IMR-90 (cell line): ENCODE measurements at regions not wholly inside any gene's neighbourhood (a gene's known extent, or its start where the extent isn't known, plus 50 kb on each side); places are given as distances from the start of the nearest gene placed in this dataset.

Experiments used
- BHLHE40 ChIP-seq: fragments of 150-350 bp; IDR thresholded peaks from 2 replicates; pipeline ENCODE4 v1.6.1; 2016; ENCODE audit warnings: mild to moderate bottlenecking, low read depth, low read length
- CTCF ChIP-seq: conservative IDR thresholded peaks from 2 replicates; pipeline ENCODE4 v1.5.1; 2012; ENCODE audit warnings: mild to moderate bottlenecking, low read depth, low read length, improper control_type of control experiment
- FOS ChIP-seq: fragments of 150-350 bp; IDR thresholded peaks from 2 replicates; pipeline ENCODE4 v1.6.1; 2016; ENCODE audit warnings: low read depth, low read length
- MAFK ChIP-seq: IDR thresholded peaks from 2 replicates; pipeline ENCODE4 v1.6.1; 2012; ENCODE audit warnings: low read depth, low read length, improper control_type of control experiment
- POLR2A ChIP-seq: IDR thresholded peaks from 2 replicates; pipeline ENCODE4 v1.6.1; 2012; ENCODE audit warnings: mild to moderate bottlenecking, low read depth, low read length
- RAD21 ChIP-seq: IDR thresholded peaks from 2 replicates; pipeline ENCODE4 v1.6.1; 2012; ENCODE audit warnings: low read length, improper control_type of control experiment
- RCOR1 ChIP-seq: IDR thresholded peaks from 2 replicates; pipeline ENCODE4 v1.6.1; 2012; ENCODE audit warnings: mild to moderate bottlenecking, low read length, improper control_type of control experiment; ENCODE audit not compliant: insufficient replicate concordance
- RFX5 ChIP-seq: IDR thresholded peaks from 2 replicates; pipeline ENCODE4 v1.8.0; 2012; ENCODE audit warnings: low read depth, mild to moderate bottlenecking, low read length, moderate library complexity
- SMC3 ChIP-seq: fragments of 150-350 bp; IDR thresholded peaks from 2 replicates; pipeline ENCODE4 v1.6.1; 2016; ENCODE audit warnings: low read depth, mild to moderate bottlenecking, antibody characterized with exemption, low read length, moderate library complexity
- TF ChIP-seq, protein P1 (sequence below): fragments of 150-350 bp; IDR thresholded peaks from 2 replicates; pipeline ENCODE4 v1.6.1; 2017; ENCODE audit warnings: mild to moderate bottlenecking, antibody characterized with exemption, low read length, low read depth
- TF ChIP-seq, protein P2 (sequence below): fragments of 150-350 bp; IDR thresholded peaks from 2 replicates; pipeline ENCODE4 v1.6.1; 2016; ENCODE audit warnings: low read depth, mild to moderate bottlenecking, low read length, moderate library complexity, borderline replicate concordance

GRCh38 chr5:2166979-2167377, 284.3 kb upstream of the IRX4 start:
- TF ChIP-seq POLR2A = no peak
- TF ChIP-seq CTCF = no peak
- no peak for TF ChIP-seq RFX5
- no peak for TF ChIP-seq RCOR1
- TF ChIP-seq FOS = no peak
- no peak for TF ChIP-seq SMC3
- TF ChIP-seq, protein P1, sequence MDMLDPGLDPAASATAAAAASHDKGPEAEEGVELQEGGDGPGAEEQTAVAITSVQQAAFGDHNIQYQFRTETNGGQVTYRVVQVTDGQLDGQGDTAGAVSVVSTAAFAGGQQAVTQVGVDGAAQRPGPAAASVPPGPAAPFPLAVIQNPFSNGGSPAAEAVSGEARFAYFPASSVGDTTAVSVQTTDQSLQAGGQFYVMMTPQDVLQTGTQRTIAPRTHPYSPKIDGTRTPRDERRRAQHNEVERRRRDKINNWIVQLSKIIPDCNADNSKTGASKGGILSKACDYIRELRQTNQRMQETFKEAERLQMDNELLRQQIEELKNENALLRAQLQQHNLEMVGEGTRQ = no peak
- TF ChIP-seq, protein P2, sequence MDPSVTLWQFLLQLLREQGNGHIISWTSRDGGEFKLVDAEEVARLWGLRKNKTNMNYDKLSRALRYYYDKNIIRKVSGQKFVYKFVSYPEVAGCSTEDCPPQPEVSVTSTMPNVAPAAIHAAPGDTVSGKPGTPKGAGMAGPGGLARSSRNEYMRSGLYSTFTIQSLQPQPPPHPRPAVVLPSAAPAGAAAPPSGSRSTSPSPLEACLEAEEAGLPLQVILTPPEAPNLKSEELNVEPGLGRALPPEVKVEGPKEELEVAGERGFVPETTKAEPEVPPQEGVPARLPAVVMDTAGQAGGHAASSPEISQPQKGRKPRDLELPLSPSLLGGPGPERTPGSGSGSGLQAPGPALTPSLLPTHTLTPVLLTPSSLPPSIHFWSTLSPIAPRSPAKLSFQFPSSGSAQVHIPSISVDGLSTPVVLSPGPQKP = no peak
- no peak for TF ChIP-seq RAD21
- TF ChIP-seq MAFK = no peak
- TF ChIP-seq BHLHE40 = no peak
